MM.1S (cell line): ENCODE measurements at regions not wholly inside any gene's neighbourhood (a gene's known extent, or its start where the extent isn't known, plus 50 kb on each side); places are given as distances from the start of the nearest gene placed in this dataset.

Experiments
- DNase-seq: peaks from one replicate; pipeline ENCODE4 v3.0.0-alpha.2; 2015
- H2AFZ ChIP-seq: fragments of 300-600 bp; sonication (generic); 2 replicates; pipeline ENCODE4 v1.6.0; 2016; ENCODE audit warnings: antibody characterized with exemption, low read length
- H3F3A ChIP-seq: fragments of 300-600 bp; sonication (generic); 2 replicates; pipeline ENCODE4 v1.6.1; 2016; ENCODE audit warnings: mild to moderate bottlenecking, antibody characterized with exemption, low read length, moderate library complexity, mixed read lengths; ENCODE audit not compliant: insufficient read depth
- H3K27ac ChIP-seq: fragments of 300-600 bp; sonication (generic); 2 replicates; pipeline ENCODE4 v1.5.1; 2016; ENCODE audit warnings: mild to moderate bottlenecking, low read length
- H3K27me3 ChIP-seq: fragments of 300-600 bp; sonication (generic); replicated peaks from 2 replicates; pipeline ENCODE4 v1.6.0; 2016; ENCODE audit warnings: low read length; ENCODE audit not compliant: insufficient read depth
- H3K36me3 ChIP-seq: fragments of 300-600 bp; sonication (generic); replicated peaks from 2 replicates; pipeline ENCODE4 v1.6.1; 2016; ENCODE audit warnings: mild to moderate bottlenecking, low read length, mixed read lengths; ENCODE audit not compliant: insufficient read depth
- H3K4me1 ChIP-seq: fragments of 300-600 bp; sonication (generic); 2 replicates; pipeline ENCODE4 v1.6.1; 2016; ENCODE audit warnings: low read length, mixed read lengths
- H3K4me2 ChIP-seq: fragments of 300-600 bp; sonication (generic); 2 replicates; pipeline ENCODE4 v1.6.0; 2016; ENCODE audit warnings: low read depth, low read length
- H3K4me3 ChIP-seq: fragments of 300-600 bp; sonication (generic); 2 replicates; pipeline ENCODE4 v1.5.1; 2016; ENCODE audit warnings: low read length, mixed read lengths
- H3K79me2 ChIP-seq: fragments of 300-600 bp; sonication (generic); 2 replicates; pipeline ENCODE4 v1.6.1; 2016; ENCODE audit warnings: mixed run types, low read length, mixed read lengths
- H3K9ac ChIP-seq: fragments of 300-600 bp; sonication (generic); 2 replicates; pipeline ENCODE4 v1.6.1; 2016; ENCODE audit warnings: low read length, mixed read lengths
- H3K9me2 ChIP-seq: fragments of 300-600 bp; sonication (generic); replicated peaks from 2 replicates; pipeline ENCODE4 v1.6.1; 2016; ENCODE audit warnings: mild to moderate bottlenecking, low read length, mixed read lengths; ENCODE audit not compliant: insufficient read depth
- H3K9me3 ChIP-seq: fragments of 300-600 bp; sonication (generic); replicated peaks from 2 replicates; pipeline ENCODE4 v1.6.1; 2016; ENCODE audit warnings: mild to moderate bottlenecking, low read length, mixed read lengths; ENCODE audit not compliant: insufficient read depth
- H4K20me1 ChIP-seq: fragments of 300-600 bp; sonication (generic); 2 replicates; pipeline ENCODE4 v1.6.1; 2016; ENCODE audit warnings: mild to moderate bottlenecking, low read length, moderate library complexity, mixed read lengths; ENCODE audit not compliant: insufficient read depth
- EZH2 ChIP-seq: fragments of 300-600 bp; sonication (generic); optimal IDR thresholded peaks from 2 replicates; pipeline ENCODE3; 2017; ENCODE audit warnings: low read depth, mild to moderate bottlenecking, antibody characterized with exemption, low read length, mixed read lengths
- EZH2phosphoT487 ChIP-seq: fragments of 300-600 bp; sonication (generic); IDR thresholded peaks from 2 replicates; pipeline ENCODE4 v1.6.1; 2018; ENCODE audit warnings: antibody characterized with exemption, low read length
- TF ChIP-seq, protein P1 (sequence below): fragments of 300-600 bp; sonication (generic); IDR thresholded peaks from 2 replicates; pipeline ENCODE4 v1.5.1; 2016; ENCODE audit warnings: antibody characterized with exemption, low read length, mixed read lengths

DNA sequence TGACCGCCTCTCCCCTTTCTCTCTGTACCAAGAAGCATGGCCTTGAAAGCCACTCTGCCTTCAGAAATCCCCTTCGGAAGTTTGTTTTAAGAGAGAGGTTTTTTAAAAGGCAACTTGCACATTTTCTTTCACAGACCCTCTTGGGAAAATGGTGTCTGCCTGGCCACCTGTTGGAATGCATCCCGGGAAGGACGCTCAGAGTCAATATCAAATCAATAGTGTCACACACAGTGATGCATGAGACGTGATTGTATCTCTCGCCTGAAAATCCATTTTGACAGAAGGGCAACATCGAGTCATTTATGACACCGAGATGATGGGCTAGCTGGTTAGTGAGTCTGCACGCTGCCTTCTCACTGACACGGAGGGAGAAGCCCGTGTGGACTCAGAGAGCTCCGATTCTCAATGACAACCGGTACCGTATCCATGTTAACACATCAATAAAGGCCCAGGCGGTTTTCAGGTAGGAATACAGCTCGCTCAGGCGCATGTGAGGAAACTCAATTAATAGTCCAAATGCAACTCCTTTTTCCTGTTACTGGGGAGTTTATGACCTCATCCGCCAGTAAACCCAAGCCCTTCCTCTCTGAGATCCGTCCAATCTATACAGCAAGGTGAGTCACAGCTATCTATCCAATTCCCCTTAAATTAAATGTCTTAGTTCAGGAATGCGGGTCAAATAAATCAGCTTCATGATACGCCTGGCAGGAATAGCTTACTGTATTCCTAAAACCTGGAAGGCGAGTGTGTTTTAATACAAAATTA, 621.5 kb upstream of the MKI67 start:
- Histone ChIP-seq H3K4me3 (no peak overlapping the region), H4K20me1 (no peaks in the 10 kb centered on the region), H3K9me3 (no peaks in the 10 kb centered on the region), H3K27ac (no peak overlapping the region), H3K4me1 (no peaks in the 10 kb centered on the region), H3K79me2 (no peaks in the 10 kb centered on the region), H2AFZ (no peak overlapping the region), H3K36me3 (no peaks in the 10 kb centered on the region), H3F3A (no peaks in the 10 kb centered on the region), H3K27me3 (no peaks in the 10 kb centered on the region), H3K9ac (no peak overlapping the region), H3K9me2 (no peaks in the 10 kb centered on the region), H3K4me2 (no peak overlapping the region)
- TF ChIP-seq, protein P1, sequence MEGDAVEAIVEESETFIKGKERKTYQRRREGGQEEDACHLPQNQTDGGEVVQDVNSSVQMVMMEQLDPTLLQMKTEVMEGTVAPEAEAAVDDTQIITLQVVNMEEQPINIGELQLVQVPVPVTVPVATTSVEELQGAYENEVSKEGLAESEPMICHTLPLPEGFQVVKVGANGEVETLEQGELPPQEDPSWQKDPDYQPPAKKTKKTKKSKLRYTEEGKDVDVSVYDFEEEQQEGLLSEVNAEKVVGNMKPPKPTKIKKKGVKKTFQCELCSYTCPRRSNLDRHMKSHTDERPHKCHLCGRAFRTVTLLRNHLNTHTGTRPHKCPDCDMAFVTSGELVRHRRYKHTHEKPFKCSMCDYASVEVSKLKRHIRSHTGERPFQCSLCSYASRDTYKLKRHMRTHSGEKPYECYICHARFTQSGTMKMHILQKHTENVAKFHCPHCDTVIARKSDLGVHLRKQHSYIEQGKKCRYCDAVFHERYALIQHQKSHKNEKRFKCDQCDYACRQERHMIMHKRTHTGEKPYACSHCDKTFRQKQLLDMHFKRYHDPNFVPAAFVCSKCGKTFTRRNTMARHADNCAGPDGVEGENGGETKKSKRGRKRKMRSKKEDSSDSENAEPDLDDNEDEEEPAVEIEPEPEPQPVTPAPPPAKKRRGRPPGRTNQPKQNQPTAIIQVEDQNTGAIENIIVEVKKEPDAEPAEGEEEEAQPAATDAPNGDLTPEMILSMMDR: no peak
- no peak for TF ChIP-seq EZH2
- TF ChIP-seq EZH2phosphoT487: no peak
- no peak for DNase-seq

DNA sequence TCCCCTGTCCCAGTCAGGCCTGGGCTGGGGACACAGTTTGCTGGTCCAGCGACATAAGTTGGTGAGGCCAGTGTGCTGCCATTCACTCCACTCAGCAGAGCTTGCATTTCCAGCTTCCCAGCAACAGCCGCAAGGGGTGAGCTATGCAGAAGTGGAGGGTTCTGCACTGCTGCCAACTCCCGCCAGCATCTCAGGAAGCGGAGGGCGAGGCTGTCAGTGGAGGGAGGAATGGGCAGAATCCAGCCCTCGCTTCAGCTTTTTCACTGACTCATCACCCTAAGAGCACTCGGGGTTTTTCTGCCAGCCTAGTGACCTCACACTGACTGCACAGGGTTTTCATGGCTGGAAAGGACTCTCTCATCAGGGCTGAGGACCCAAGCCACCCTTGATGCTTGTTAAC, 625.1 kb upstream of the MKI67 start:
- H3K9me3 ChIP-seq: no peaks in the 10 kb centered on the region
- H3K9ac ChIP-seq: no peak overlapping the region
- no peak overlapping the region for H3K27ac ChIP-seq
- TF ChIP-seq EZH2 (no peak), EZH2phosphoT487 (no peak)
- TF ChIP-seq, protein P1: no peak
- no peak overlapping the region for H2AFZ ChIP-seq
- no peak overlapping the region for H3K4me2 ChIP-seq
- H4K20me1 ChIP-seq: no peaks in the 10 kb centered on the region
- DNase-seq: no peak
- no peaks in the 10 kb centered on the region for H3F3A ChIP-seq
- no peak overlapping the region for H3K4me3 ChIP-seq
- H3K9me2 ChIP-seq: no peaks in the 10 kb centered on the region
- H3K4me1 ChIP-seq: no peaks in the 10 kb centered on the region
- no peaks in the 10 kb centered on the region for H3K79me2 ChIP-seq
- H3K36me3 ChIP-seq: no peaks in the 10 kb centered on the region
- no peaks in the 10 kb centered on the region for H3K27me3 ChIP-seq

DNA sequence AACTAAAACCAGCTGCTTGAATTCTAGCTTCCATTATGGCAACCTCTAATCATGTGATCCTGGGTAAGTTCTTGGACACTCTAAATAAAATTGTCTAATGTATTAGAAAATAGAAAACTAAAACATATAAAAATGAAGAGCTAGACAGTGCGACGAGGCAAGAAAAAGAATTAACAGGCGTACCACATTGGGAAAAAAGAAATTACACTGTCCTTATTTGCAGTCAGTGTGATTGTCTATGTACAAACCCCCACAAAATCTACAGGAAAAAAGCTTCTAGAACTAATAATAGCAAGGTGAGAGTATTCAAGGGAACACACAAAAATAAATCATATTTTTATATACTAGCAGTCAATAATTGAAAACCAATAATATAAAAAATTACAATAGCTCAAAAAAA, 625.6 kb upstream of the MKI67 start:
- no peaks in the 10 kb centered on the region for H3K9me2 ChIP-seq
- no peak overlapping the region for H3K27ac ChIP-seq
- no peaks in the 10 kb centered on the region for H3K27me3 ChIP-seq
- no peak overlapping the region for H3K9ac ChIP-seq
- H2AFZ ChIP-seq: no peak overlapping the region
- H3K4me2 ChIP-seq: no peak overlapping the region
- H3F3A ChIP-seq: no peaks in the 10 kb centered on the region
- no peaks in the 10 kb centered on the region for H4K20me1 ChIP-seq
- H3K36me3 ChIP-seq: no peaks in the 10 kb centered on the region
- no peak overlapping the region for H3K4me3 ChIP-seq
- H3K79me2 ChIP-seq: no peaks in the 10 kb centered on the region
- DNase-seq: no peak
- no peaks in the 10 kb centered on the region for H3K9me3 ChIP-seq
- TF ChIP-seq EZH2: no peak
- TF ChIP-seq EZH2phosphoT487: no peak
- TF ChIP-seq, protein P1: no peak
- no peaks in the 10 kb centered on the region for H3K4me1 ChIP-seq
